Nephron (organoid): ENCODE measurements at regions not wholly inside any gene's neighbourhood (a gene's known extent, or its start where the extent isn't known, plus 50 kb on each side); places are given as distances from the start of the nearest gene placed in this dataset.
"Not testable (repeated sequence)": the region's sequence is repeated elsewhere in the genome, so short reads cannot be mapped to it uniquely, and the experiment has no call there.

Experiments used
- H3K27ac Mint-ChIP-seq, 3 experiments: 2 replicates each; pipeline ENCODE4 v1.8.0; 2020; ENCODE audit warnings: mixed read lengths in 3 of 3, mild to moderate bottlenecking in 2 of 3, moderate library complexity in 1 of 3
- H3K27me3 Mint-ChIP-seq: 2 replicates; pipeline ENCODE4 v1.8.0; 2021; ENCODE audit warnings: low read depth, mild to moderate bottlenecking, moderate library complexity, mixed read lengths
- H3K36me3 Mint-ChIP-seq: 2 replicates; pipeline ENCODE4 v1.8.0; 2020; ENCODE audit warnings: low read depth, mixed read lengths
- H3K4me1 Mint-ChIP-seq: 2 replicates; pipeline ENCODE4 v1.8.0; 2020; ENCODE audit warnings: mixed read lengths
- H3K4me3 Mint-ChIP-seq, 3 experiments: 2 replicates each; pipeline ENCODE4 v1.8.0; 2020; ENCODE audit warnings: mild to moderate bottlenecking in 3 of 3, mixed read lengths in 3 of 3, moderate library complexity in 2 of 3
- H3K9me3 Mint-ChIP-seq: 2 replicates; pipeline ENCODE4 v1.8.0; 2020; ENCODE audit warnings: mixed read lengths
- TF ChIP-seq, protein P1 (sequence below), 3 experiments: fragments of 200-600 bp; sonication (generic); IDR thresholded peaks; one replicate each; pipeline ENCODE4 v1.5.0; 2021; ENCODE audit warnings: antibody characterized with exemption in 3 of 3; ENCODE audit not compliant: unreplicated experiment in 3 of 3

GRCh38 chr21:32823296-32823695, 51.7 kb upstream of the PAXBP1 start:
- H3K4me3 Mint-ChIP-seq, H3K9me3 Mint-ChIP-seq, H3K27ac Mint-ChIP-seq, H3K4me1 Mint-ChIP-seq, H3K27me3 Mint-ChIP-seq, H3K36me3 Mint-ChIP-seq: not testable (repeated sequence)

- no peak overlapping the region for H3K4me3 Mint-ChIP-seq
- H3K36me3 Mint-ChIP-seq, result no peaks in the 10 kb centered on the region
- TF ChIP-seq, protein P1, sequence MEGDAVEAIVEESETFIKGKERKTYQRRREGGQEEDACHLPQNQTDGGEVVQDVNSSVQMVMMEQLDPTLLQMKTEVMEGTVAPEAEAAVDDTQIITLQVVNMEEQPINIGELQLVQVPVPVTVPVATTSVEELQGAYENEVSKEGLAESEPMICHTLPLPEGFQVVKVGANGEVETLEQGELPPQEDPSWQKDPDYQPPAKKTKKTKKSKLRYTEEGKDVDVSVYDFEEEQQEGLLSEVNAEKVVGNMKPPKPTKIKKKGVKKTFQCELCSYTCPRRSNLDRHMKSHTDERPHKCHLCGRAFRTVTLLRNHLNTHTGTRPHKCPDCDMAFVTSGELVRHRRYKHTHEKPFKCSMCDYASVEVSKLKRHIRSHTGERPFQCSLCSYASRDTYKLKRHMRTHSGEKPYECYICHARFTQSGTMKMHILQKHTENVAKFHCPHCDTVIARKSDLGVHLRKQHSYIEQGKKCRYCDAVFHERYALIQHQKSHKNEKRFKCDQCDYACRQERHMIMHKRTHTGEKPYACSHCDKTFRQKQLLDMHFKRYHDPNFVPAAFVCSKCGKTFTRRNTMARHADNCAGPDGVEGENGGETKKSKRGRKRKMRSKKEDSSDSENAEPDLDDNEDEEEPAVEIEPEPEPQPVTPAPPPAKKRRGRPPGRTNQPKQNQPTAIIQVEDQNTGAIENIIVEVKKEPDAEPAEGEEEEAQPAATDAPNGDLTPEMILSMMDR (IDR thresholded peaks at IDR 0.05; ENCODE audit: unreplicated experiment in 3 of 3), result no peak
- H3K27ac Mint-ChIP-seq, result no peak overlapping the region
- no peaks in the 10 kb centered on the region for H3K9me3 Mint-ChIP-seq
- peaks cover 12% of the 10 kb centered on the region for H3K27me3 Mint-ChIP-seq
- H3K4me1 Mint-ChIP-seq, result no peaks in the 10 kb centered on the region
These were observed 53.4 kb upstream of the PAXBP1 start for GRCh38 chr21:32824950-32825349.

- no peak overlapping the region for H3K4me3 Mint-ChIP-seq
- H3K36me3 Mint-ChIP-seq, result no peaks in the 10 kb centered on the region
- TF ChIP-seq, protein P1 (IDR thresholded peaks at IDR 0.05; ENCODE audit: unreplicated experiment in 3 of 3), result peak; percentile 54 to 56 (median 55)
- H3K4me1 Mint-ChIP-seq, result no peaks in the 10 kb centered on the region
- H3K9me3 Mint-ChIP-seq, result no peaks in the 10 kb centered on the region
- H3K27me3 Mint-ChIP-seq, result peaks cover 16% of the 10 kb centered on the region
- no peak overlapping the region for H3K27ac Mint-ChIP-seq
These were observed 55.0 kb upstream of the PAXBP1 start for GRCh38 chr21:32826329-32827167.

GRCh38 chr21:32828908-32829307, 57.4 kb upstream of the PAXBP1 start:
- Mint-ChIP-seq H3K27me3 (peaks cover 26% of the 10 kb centered on the region), H3K36me3 (no peaks in the 10 kb centered on the region), H3K27ac (no peak overlapping the region), H3K9me3 (no peaks in the 10 kb centered on the region), H3K4me3 (no peak overlapping the region), H3K4me1 (no peaks in the 10 kb centered on the region)
- TF ChIP-seq, protein P1 (IDR thresholded peaks at IDR 0.05; ENCODE audit: unreplicated experiment in 3 of 3), result no peak

DNA sequence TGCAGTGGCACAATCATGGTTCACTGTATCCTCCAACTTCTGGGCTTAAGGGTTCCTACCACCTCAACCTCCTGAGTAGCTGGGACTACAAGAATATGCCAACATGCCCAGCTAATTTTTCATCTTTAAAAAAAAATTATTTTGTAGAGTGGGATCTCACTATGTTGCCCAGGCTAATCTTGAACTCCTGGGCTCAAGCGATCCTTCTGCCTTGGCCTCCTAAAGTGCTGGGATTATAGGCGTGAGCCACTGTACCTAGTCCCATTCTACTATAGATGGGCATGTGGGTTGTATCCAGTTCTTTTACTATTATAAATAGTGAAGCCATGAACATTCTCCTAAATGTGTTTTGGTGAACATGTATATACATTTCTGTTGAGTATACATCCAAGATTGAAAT, 57.9 kb upstream of the PAXBP1 start:
- no peaks in the 10 kb centered on the region for H3K9me3 Mint-ChIP-seq
- H3K36me3 Mint-ChIP-seq, result no peaks in the 10 kb centered on the region
- H3K27ac Mint-ChIP-seq, result no peak overlapping the region
- TF ChIP-seq, protein P1 (IDR thresholded peaks at IDR 0.05; ENCODE audit: unreplicated experiment in 3 of 3), result no peak
- no peaks in the 10 kb centered on the region for H3K4me1 Mint-ChIP-seq
- H3K4me3 Mint-ChIP-seq, result no peak overlapping the region
- H3K27me3 Mint-ChIP-seq, result peaks cover 26% of the 10 kb centered on the region

GRCh38 chr21:32831779-32832178, 60.2 kb upstream of the PAXBP1 start:
- H3K27ac Mint-ChIP-seq, H3K9me3 Mint-ChIP-seq, H3K36me3 Mint-ChIP-seq, H3K4me3 Mint-ChIP-seq, H3K4me1 Mint-ChIP-seq: not testable (repeated sequence)
- peaks cover 24% of the 10 kb centered on the region for H3K27me3 Mint-ChIP-seq
